ENCODE measurements at regions not wholly inside any gene's neighbourhood (a gene's known extent, or its start where the extent isn't known, plus 50 kb on each side); places are given as distances from the start of the nearest gene placed in this dataset.

DNA sequence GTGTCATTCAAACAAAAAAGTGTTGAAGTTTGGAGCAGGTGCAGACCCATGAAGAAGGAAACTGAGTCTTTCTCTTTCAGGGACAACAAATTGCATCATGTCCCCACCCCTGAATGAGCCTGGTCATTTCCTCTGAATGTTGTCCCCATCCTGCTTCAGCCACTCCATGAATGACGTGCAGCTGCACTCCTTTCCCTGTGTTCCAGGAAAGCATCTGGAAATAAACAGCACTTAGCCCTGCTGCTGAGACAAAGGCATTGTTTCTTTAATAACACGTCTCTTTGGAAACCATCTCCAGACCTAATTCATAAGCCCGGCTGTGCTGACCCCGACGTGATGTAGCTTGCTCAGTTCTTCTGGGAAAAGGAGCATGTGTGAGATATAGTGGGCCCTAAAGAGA is 682.3 kb downstream of the BRINP1 start:
- TF ChIP-seq, protein P1, sequence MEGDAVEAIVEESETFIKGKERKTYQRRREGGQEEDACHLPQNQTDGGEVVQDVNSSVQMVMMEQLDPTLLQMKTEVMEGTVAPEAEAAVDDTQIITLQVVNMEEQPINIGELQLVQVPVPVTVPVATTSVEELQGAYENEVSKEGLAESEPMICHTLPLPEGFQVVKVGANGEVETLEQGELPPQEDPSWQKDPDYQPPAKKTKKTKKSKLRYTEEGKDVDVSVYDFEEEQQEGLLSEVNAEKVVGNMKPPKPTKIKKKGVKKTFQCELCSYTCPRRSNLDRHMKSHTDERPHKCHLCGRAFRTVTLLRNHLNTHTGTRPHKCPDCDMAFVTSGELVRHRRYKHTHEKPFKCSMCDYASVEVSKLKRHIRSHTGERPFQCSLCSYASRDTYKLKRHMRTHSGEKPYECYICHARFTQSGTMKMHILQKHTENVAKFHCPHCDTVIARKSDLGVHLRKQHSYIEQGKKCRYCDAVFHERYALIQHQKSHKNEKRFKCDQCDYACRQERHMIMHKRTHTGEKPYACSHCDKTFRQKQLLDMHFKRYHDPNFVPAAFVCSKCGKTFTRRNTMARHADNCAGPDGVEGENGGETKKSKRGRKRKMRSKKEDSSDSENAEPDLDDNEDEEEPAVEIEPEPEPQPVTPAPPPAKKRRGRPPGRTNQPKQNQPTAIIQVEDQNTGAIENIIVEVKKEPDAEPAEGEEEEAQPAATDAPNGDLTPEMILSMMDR (IDR thresholded peaks at IDR 0.05) = no peak
- no peak for TF ChIP-seq POLR2A (IDR thresholded peaks at IDR 0.05)
